GM19193 (cell line): ENCODE measurements at regions not wholly inside any gene's neighbourhood (a gene's known extent, or its start where the extent isn't known, plus 50 kb on each side); places are given as distances from the start of the nearest gene placed in this dataset.

Experiments
- POLR2A ChIP-seq: IDR thresholded peaks from 4 replicates; pipeline ENCODE4 v1.6.1; 2011; ENCODE audit not compliant: insufficient read depth, insufficient read length; ENCODE audit errors: extremely low read depth

GRCh38 chr12:125218952-125219351 is 153.7 kb downstream of the AACS start:
- TF ChIP-seq POLR2A = no peak

DNA sequence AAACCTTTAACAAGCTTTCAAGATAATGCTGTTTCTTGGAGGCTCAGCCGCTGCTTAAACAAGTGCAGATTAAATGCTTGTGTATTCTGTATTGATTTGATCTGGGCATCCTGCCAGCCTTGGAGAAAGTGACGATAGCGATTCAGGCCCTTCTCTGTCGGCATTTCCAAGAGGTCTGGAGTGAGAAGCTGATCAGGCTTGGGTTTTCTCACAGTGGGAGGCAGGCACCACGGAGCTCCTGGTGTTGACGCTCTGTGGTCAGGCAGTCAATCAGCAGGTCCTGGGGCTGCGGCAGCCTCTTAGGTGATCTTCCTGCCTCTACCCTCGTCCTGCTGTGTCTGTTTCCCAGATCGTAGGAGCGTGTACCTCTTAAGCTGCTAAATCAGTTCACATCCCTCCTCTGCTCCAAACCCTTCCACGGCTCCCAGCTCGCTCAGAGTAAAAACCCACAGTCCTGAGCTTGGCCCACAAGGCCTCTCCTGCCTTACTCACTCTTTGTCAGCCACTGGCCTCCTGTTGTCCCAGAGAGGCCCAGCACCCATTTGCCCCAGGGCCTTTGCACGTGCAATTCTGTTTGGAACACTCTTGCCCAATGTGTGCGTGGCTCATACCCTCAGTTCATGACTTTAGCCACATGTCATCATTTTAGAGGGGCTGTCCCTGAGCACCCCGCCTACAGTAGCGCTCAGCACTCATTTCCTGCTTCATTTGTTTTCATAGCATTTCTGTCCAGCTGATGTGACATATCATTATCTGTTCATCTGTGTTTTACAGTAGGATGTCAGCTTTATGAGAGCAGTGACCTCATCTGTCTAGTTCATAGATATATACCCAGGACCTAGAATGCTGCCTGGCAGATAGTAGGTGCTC is 155.4 kb downstream of the AACS start:
- no peak for TF ChIP-seq POLR2A

GRCh38 chr12:125221602-125222001 is 156.4 kb downstream of the AACS start:
- TF ChIP-seq POLR2A = no peak

- TF ChIP-seq POLR2A = no peak
These were observed 157.6 kb downstream of the AACS start for GRCh38 chr12:125222876-125223275.

DNA sequence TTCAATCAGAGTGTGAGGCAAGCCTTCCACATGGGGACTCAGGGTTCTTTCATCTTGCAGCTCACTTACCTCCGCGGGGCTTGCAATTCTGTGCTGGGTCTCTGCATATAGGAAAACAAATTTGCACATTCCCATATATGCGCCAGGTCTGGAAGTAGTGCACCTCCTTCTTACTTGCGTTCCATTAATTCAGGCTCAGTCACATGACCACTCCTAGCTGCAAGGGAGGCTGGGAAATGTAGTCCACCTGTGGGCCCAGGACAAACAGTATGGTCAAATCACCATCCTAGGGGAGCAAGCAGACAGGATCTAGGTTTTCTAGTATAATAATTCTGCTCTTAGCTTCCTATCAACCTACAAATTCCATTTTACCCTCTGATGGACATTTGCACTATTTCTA is 160.4 kb downstream of the AACS start:
- TF ChIP-seq POLR2A = no peak

- no peak for TF ChIP-seq POLR2A
These were observed 163.5 kb downstream of the AACS start for GRCh38 chr12:125228519-125229260.

DNA sequence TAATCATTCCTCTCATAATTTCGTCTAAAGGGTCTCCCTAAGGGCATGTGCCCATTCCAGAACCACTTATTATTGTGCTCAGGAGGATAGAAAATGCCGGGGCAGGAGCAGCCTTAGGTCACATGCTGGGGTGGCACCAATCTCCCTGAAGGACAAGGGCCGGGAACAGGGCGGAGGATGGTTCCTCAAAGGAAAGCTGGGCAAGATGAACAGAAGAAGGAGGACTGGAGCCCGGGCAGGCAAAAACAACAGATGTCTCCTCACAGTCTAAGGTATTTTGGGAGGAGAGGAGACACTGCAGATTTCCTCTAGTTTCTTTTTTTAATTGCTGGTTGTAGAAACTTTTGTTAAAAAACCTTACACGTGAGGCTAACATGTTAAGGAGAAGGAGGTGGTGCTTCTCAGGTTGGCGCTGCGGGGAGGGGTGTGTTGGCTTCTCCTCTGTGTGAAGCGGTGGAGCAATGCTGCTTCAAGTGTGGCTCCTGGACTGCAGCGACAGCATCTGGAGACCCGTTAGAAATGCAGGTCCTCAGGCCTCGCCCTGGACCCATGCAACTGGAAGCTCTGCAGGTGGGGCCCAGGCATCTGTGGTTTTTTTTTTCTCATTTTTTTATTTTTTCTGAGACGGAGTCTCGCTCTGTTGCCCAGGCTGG is 164.8 kb downstream of the AACS start:
- no peak for TF ChIP-seq POLR2A

- no peak for TF ChIP-seq POLR2A
These were observed 168.1 kb downstream of the AACS start for GRCh38 chr12:125233319-125233718.

DNA sequence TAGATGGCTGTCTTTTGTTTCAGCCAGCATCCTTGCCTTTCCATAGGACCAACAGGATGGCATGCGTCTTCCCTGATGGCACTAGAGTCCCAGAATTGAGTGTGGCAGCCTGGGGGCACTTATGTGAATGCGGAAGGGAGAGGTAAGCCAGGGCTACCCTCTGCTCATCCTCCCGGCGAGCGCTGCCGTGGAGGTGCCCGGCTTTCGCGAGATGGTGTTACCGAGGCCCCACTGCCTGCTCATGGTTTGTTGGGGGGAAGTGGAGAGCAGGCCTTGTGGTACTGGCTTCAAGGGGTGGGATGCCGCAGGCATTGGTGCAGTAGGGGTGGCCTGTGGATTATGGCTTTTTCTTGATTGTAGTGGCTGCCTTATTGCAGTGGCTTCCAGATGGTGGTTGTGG is 174.3 kb downstream of the AACS start:
- TF ChIP-seq POLR2A = no peak

- TF ChIP-seq POLR2A = no peak
These were observed 175.5 kb downstream of the AACS start for GRCh38 chr12:125240717-125241116.

DNA sequence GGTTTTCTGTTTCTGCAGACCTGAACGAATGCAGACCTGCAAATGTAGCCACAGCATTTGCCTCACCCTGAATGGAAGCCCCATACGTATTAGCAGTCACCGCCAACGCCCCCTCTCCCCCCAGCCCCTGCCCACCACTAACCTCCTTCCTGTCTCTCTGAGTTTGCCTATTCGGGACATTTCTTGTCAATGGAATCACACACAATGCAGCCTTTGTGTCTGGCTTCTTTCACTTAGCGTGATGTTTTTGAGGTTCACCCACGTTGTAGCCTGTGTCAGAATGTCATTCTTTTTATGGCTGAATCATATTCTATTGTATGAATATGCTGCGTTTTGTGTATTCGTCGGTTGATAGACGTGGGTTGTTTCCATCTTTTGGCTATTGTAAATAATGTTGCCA is 178.6 kb downstream of the AACS start:
- TF ChIP-seq POLR2A = no peak

- no peak for TF ChIP-seq POLR2A
These were observed 179.1 kb downstream of the AACS start for GRCh38 chr12:125244338-125244737.

DNA sequence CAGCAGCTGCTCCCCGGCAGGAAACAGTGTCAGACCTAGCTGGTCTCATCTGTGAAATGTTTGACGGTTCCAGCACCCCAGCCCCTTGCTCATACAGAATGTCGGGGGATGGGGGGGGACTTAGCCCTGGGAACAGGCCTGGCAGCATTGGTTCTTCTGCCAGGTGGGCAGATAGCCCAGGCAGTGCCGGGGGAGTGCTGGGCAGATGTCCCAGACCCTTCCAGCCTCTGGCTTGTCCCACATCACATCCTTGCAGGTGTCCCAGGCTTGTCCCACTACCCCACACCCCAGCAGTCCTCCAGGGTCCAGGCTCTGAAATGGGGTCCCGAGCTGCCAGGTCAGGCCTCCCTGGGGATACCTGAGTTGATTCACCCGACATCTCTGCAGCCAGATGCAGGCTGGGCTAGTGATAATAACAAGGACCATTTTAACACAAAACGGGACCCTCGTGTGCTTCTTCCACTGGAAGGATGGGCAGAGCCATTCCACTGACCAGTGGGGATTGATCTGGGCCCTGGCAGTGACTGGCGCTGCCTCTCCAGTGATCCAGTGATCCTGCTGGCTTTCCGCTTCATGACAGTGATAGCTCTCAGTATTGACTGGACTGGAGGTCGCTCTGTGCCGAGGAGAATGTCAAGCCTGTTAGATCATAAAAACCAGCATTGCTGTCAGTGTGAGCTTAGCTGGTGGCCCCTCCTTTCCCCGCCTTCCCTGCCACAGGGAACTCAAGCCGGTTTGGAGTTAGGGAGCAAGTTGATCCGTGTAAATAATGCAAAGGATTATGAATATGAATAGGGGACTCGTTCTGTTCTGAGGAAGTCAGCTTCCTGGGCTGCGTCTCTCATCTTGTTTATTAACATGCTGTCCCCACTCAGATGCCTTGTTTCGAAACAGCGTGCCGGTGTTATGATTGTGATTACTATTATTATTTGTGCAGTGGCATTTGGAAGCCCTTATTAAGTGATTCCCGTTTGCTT is 180.6 kb downstream of the AACS start:
- no peak for TF ChIP-seq POLR2A

DNA sequence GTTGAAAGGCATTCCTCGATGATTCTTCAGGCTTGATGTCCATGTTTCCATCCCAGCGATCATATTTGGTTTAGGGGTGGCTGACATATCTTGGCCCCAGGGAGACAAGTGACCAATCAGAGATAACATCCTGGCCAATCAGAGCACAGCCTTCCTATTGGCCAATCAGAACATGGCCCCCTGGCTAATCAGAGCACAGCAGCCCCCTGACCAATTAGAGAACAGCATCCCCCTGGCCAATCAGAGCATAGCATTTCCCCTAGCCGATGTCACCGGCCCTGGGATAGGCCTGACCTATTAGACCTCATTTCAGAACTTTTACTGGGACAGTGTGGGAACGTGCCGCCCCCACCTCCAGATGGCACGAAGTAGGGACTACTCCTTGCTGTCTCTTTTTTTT is 182.2 kb downstream of the AACS start:
- no peak for TF ChIP-seq POLR2A
